CD4-positive, alpha-beta T cell treated with Interleukin-1 beta for 1 hour (primary cell): ENCODE measurements at regions not wholly inside any gene's neighbourhood (a gene's known extent, or its start where the extent isn't known, plus 50 kb on each side); places are given as distances from the start of the nearest gene placed in this dataset.
"Not testable (repeated sequence)": the region's sequence is repeated elsewhere in the genome, so short reads cannot be mapped to it uniquely, and the experiment has no call there.

Experiments
- DNase-seq, 2 donors: peaks; one replicate each; pipeline ENCODE4 v3.0.0-alpha.2; 2020 to 2022

DNA sequence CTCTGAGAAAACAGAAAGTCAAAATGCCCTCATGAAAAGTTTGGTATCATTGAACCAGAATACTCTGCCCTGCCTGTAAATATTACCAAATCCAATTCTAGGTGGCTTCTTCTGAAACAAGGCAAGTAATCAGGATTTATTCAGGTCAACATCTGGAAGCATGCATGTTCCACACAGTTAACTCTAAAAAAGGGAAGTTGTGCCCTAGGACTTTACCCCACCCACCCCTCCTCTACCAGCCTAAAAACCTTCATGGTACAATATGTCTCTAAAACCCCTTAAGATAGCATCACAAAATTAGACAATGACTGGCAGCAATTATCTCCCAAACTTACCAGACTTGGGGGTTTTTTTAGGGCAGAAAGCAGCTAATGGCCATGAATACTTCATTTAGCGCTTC is 414.8 kb upstream of the SLC30A5 start:
- DNase-seq, result no peak

DNA sequence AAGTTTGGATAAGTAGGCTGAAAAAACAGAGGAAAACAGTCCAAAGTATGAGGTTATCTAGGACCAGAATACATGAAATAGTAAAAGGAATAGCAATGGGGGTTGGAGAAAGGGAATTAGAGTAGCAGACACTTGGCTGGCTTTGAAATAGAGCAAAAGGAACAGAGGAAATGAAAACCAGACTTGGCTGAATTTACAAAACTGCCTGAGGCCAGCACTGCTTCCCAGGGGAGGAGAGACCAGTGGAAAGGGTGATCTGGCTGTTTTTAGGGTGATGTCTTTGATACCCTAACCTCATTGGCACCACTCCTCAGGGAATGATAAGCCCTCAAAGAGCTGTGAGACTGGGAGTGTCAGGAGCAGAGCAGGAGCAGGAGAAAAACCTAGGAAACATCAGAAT is 413.4 kb upstream of the SLC30A5 start:
- no peak for DNase-seq

DNA sequence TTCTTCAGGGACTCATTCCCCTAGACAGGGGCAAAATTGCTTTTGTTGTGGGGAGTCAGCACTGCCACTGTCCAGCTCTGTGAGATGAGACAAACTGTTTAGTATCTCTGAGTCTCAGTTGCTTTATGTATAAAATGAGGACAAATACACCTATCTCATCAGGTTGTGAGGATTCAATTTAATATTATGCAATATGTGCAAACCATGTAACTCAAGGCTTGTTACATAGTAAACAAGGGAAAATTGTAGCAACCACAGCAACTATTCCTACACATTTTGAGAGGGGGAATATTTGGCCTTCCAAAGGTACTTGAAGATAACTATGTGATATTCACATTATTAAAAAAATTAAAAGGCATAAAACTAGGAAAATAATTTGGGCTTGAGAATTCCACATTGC is 411.9 kb upstream of the SLC30A5 start:
- no peak for DNase-seq

DNA sequence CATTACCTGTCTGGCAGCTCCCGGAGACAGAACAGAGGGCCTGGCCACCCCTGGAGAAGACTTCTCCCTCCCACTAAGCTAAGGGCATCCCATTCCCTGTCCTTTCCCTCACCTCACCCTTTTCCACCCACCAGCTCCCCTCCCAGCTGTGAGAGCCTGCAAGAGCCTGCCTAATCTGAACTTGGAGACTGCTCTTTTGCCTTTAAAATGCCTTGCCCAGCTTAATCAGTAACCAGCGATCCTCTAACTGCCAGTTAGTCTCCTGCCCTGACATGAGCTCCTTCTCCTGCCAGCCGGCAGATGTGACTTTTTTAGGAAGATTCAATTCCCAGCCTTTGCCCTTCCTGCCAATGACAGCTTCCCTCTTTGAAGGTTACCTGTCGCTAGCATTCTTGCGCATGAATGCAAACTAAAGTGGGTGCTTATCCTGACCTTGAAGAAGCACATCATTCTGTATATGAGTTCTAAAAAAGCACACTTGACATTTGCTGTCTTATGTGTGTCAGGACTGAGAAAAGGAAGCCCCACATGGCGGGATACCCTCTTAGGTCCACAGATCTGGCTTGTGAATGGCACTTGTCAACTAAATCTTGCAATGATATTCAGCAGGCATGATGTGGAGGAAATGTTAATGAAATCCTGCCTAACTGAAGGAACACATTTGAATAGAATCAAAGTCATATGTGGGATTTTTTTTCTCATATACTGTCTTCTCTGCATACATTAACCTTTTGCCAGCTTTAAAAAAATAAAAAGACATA is 411.2 kb upstream of the SLC30A5 start:
- no peak for DNase-seq

DNA sequence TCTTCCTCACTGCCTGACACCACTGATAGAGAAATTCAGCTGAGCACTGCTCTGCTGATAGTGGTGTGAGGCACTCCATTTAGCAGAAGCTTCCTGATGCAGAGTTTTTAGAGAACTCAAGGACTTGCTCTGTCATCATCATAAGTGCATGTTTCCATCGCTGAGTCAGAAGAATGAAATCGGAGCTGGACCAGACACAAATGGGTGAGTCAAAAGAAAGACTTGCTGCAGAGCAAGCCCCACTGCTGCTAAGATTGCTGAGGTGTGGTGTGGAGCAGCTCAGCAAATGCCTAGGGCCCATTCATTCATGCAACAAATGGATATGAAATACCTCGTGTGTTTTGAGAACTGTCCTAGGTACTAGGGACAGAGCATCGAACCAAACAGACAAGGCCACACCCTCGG is 410.2 kb upstream of the SLC30A5 start:
- DNase-seq, result no peak

DNA sequence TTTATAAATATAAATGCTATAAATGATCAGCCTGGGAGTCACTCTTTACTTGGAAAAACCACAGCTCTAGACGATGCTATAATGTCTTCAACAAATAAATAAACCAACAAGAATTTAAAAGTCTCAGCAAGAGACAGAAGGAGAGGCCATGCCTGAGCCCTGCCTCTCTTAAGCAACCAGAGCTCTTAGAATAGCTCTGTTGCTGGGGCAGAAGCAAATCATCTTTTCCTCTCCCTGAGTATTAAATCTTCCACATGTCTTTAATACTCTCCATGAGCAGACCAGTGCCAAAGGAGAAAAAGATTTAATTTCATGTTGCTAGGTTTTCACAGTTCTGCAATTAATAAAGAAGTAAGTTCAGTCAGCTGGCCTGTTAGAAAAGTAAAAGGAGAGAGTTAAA is 408.0 kb upstream of the SLC30A5 start:
- no peak for DNase-seq

DNA sequence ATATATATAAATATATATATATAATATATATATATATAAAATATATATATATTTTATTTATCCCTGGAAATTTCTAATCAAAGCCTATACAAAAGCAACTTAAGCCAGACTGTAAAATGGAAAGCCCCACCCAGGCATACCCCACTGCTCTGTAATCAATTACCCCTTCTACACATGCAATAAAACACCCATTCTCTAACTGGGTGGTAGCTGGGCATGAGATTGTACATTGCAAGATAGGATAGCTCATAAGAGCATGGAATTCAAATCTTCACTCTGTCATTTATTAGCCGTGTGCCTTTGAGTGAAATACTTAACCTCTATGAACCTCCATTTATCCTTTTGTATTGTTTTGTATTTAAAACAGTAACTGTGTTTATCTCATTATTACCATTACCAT is 405.3 kb upstream of the SLC30A5 start:
- no peak for DNase-seq

DNA sequence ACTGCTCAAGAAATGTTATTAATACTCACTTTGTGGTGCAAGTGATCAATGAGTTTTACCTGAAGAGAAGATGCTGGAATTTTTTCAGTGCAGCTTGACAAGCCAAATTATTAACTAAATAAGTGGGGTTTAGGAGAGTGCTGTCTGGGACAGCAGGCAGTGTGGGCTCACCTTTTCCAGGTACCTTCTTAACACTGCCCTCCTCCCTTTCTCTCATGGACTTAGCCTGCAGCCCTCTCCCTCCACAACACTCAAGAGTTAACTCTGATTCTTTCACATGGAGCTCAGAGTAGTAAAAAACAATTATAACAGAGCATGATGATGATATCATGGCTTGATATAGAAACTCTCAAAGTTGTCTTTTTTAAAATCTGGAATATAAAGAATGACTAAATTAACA is 404.8 kb upstream of the SLC30A5 start:
- DNase-seq, result no peak

DNA sequence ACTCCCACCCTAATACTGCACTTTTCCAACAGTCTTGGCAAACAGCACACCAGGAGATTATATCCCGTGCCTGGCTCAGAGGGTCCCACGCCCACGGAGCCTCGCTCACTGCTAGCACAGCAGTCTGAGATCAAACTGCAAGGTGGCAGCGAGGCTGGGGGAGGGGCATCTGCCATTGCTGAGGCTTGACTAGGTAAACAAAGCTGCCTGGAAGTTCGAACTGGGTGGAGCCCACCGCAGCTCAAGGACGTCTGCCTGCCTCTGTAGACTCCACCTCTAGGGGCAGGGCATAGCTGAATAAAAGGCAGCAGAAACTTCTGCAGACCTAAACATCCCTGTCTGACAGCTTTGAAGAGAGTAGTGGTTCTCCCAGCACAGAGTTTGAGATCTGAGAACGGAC is 401.9 kb upstream of the SLC30A5 start:
- DNase-seq, result not testable (repeated sequence)

DNA sequence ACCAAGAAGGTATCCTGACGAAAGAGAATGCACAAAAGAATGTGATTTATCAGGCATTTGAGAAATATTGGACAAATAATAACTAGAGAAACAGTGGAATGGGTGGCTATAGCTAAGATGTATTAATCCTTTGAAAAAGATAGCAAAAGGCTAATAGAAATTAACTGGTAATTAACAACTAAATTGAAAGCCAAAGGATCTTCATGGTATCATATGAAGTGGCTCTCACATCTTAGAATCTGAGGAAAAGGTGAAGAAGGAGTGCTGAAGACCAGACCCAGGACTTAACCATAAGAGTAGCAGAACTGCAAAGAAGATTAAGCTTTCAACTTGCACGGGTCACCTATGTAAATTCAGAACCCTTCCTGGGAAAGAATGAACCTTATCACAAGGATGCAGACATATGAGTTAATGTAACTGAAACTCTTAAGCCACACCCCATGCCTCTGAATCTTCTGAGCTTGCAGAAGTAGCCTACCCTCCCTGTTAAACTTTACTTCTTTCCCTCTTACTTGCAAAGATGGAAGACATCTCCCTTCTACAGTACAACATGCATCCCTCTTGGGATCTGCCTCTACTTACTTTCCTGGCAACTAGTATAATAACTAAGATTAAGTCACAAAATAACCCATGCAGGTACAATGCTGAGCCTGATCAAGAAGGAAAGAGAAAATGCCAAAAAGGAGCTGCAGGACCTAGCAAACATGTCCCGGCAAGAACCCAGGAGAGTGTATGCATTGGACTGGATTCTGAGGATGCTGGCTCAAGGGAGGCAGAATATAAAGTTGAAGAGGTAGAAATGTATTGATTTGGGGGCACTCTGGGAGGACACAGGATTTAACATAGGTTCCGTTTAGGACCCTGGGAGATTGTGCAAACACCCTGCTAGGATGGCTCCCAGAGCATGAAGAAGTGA is 395.5 kb upstream of the SLC30A5 start:
- no peak for DNase-seq

DNA sequence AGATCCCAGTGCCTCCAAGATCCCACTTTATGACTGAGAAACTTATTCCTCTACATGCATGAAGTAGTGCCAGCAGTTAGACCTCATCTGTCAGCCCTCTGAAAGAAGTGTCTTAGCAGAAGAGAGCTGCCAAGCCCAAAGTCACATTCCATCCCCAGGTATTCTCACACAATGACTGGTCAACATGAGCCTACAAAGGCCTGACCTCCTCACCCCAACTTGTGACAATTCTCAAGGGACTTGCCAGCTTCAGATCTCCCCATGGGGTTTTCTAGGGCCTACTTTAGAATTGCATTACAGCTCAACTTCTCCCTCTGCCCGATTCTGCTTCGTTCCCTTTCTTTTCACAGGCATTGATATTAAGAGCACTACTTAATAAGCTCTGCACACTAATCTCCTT is 393.8 kb upstream of the SLC30A5 start:
- DNase-seq, result no peak

DNA sequence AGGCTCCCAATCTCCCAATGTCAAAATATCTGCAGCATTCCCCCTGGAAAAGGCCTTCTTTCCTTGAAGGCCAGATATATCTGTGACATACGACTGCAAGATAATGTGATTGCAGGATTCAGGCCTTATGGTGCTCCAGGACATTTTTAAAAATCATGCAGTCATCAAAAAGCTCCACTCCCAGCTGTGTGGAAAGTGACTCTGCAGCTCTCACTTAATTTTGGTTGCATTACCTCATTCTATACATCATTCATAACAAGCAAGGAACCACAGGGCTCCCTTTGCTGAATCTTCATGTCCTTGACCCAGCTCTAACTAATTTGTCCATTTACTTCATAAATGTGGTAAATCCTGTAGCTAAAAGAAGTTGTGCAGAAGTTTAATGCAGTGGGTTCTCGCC is 386.2 kb upstream of the SLC30A5 start:
- DNase-seq, result no peak

DNA sequence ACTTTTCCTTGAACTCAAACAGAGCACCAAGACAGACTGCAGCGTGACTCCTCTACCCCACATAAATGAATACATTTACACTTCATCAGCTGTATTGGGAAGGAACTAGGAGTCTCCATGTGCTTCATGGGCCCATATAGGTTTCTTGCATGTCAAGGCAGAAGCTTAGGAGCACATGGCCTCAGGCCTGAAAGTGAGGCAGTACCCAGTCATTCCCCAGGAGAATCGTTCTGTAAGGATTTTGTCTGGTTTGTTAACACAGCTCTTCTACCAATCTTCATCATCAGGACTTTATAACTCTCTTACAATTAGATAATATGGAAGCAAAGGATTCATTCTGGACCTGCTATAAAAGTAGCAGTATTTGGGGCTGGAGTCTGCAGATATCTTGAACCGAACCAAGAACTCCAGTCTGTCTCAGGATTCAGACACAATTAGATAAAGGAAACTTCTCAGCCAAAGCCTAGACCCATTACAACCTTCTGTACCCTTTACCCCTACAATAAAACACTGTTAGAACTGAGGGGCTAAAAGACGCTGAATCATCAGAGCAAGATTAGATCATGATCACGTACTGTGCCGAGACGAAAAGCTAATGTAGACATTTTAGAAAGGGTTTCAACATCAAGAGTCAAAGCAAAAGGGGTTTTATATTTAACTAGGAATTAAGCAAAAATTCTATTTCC is 385.5 kb upstream of the SLC30A5 start:
- no peak for DNase-seq

DNA sequence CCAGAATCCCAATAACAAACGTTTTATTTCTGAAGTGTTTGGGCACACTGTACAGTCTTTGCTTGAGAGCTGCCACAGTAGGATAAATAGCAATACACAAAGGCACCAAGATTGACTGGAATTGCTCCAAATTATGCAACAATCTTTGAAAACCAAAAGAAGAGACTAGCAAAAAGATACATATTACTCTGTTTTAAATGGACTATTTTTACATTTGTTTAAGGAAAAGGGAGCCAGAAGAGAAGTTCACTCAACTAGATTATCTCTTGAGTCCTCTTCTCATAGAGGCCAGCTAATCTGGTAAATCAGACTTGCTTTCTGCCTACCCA is 385.0 kb upstream of the SLC30A5 start:
- no peak for DNase-seq

DNA sequence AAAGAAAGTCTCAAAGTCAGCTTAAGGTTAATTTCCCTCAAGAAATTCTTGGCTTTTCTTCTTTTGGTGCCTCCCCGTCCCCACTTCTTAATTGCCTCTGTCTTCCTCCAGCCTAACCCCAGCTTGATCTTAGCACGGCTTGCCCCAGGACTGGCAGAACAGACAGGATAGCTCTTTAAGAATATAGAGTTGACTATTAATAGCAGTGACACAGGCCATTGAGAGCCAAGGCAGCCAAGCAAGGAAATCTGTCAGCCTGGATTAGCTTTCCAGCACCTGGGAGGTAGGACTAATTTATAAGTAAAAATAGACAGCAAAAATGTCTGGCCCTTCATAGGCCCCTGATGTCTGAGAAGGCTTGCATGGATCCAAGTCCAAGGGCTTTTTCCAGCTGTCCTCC is 384.6 kb upstream of the SLC30A5 start:
- DNase-seq, result no peak

DNA sequence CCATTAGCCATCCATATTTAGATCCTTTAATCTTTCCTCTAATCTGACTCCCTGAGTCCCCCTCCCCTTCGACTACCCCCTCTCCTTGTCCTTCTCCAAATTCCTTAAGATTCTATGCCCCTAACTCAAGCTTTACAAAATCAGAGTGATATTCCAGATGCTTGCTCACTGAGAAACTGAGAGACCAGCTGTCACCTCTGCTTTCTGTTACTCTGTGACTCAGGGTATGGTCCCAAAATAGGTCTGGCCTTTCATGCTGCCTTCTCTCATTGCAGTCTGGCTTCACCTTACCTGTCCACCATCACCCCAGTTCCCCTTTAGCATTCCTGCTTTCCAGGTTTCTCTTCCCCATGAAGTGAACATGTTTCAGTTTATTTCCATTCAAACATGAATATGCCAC is 383.3 kb upstream of the SLC30A5 start:
- no peak for DNase-seq

DNA sequence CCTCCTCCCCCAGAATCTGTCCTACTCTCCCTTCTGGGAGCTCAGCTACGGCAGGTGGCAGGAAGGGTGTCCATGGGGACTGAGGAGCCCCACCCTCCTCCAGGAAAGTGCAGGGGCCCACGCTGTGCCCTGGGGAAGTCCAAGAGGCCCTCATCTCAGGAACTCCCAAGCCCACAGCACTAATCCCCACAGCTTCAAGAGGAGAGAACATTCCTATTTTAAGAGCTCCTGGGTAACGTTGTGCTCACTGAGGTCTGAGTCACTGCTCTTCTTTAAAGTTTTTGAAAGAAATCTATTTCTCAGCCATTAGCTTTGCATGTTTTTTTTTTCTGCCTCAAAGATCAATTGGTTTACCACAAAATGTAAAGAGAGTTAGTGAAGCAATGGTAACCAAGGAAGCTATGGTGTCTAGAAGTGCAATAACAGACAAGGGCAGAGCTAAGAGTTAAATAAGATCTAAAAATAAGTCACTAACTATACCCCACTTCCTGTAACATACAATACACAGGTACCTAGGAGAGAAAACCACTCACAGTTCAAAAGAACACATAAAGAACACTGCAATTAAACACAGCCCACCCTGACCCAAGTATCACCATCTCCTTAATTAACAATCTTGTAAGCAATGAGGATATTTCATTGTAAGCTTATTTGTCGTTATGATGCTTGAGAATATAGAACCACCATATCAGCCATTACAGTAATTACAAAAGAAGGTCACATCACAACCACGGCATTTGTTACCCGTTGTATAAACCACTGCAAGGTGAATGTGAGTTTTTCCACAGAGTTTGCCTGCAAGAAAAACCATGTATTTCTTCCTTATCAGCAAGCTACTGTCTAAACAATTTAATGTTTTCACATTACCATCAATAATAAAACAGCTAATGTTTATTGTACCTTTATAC is 382.3 kb upstream of the SLC30A5 start:
- peak; percentile 8 to 41 for DNase-seq

DNA sequence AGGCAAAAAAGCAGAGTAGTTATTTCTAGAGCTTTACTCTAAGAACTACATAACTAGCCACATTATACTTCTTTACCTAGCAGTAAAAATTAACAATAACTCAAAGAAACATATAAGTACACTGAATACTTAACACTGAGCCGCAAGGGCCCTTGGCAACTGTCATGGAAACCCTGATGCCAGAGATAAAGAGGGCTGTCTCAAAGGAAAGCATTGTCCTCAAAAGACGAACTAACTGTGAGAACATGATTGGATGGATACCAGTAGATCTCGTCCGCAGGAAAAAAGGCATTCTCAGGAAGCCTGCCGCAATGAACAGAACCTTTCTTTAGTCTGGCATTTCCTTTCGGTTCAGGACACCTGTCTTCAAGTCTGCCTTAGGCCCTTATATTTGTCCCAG is 379.0 kb upstream of the SLC30A5 start:
- no peak for DNase-seq

DNA sequence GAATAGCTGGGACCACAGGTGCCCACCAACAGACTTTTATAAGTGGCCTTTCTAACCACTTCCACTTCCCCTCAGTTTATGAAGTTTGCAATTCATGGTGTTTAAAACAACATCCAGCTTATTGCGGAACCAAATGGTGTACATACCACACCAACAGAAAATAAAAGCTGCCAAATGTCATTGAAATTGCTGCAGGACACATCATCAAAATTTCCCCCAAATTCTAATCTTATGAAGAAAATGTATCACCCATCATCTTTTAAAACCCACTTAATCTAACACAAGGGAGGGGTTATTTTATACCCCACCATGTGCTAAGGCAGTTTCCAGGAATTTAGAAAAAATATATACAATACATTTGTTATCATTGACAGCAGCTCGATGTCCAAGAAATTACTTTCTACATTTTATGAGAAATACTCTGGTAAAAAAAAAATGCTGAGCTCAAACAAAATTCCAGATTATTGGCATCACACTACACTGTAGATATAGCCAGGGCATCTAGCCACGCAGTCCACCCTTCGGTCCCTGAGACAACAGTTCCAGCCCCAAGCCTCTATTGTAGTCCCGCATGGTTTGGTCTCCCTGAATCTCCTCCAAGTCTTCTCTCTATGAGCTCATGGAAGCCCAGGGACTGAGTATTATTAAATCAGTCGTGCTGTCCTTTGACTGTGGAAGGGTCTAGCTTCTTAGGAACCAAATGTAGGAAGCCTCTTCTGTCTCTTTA is 372.8 kb upstream of the SLC30A5 start:
- DNase-seq, result no peak

DNA sequence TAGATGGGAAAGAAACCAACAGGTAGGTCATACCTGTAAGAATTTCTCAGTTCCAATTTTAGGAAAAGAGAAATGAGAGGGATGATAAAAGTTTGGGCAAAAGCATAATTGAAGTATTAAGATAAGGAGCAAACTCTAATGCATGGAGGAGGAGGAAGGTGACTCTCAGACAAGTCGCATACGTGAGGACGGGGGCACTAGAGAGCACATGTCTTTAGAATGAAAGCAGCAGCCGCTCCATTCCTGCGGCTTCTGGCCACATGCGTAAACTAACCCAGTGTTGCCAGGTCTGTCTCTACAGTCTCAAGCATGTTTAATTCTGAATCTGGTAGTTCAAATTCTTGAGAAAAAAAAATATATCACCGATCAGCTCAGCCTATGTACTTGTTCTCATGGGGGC is 371.5 kb upstream of the SLC30A5 start:
- DNase-seq, result no peak

DNA sequence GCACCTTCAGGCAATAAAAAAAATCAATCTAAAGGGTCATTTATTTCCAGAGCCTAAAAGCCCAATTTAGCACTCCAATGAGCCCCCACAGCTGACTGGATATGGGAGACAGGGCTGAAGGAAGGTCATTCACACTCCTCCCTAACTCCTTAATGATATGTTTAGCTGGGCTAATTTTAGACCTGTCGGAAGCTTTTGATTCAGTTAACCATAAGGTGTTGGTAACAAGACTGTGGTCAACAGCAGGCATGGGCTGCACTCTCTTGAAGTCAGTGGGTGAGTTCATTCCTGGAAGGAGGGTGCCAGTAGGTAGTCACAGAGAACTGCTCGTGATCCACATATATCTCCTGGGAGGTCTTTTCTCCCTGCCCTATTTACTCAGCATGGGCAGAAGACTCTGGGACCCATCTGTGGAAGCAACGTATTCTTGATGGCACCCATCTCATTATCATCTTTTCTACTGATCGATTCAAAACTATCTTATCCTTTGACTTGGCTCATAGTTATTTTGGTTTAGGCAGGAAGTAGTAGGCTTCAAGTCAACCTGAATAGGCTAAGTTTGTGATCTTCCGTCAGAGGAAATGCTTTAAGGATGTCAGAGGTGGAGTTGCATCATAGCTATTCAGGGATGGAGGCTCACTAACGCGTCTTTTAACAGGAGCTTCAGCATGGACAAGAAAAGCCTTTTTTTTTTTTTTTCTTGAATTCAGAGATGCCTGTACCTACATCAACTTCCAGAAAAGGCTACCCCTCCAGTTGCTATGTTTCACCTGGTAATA is 367.7 kb upstream of the SLC30A5 start:
- no peak for DNase-seq
